HL-60 (cell line): ENCODE measurements at regions not wholly inside any gene's neighbourhood (a gene's known extent, or its start where the extent isn't known, plus 50 kb on each side); places are given as distances from the start of the nearest gene placed in this dataset.

Source experiments
- DNase-seq, 2 experiments: peaks; one replicate each; pipeline ENCODE4 v3.0.0-alpha.2; 2010 to 2020; ENCODE audit warnings: low read depth in 1 of 2, low spot score in 1 of 2
- H3K27ac ChIP-seq: fragments of 250-450 bp; sonication (Bioruptor Pico); replicated peaks from 2 replicates; pipeline ENCODE4 v1.5.1; 2020; ENCODE audit warnings: mild to moderate bottlenecking, moderate library complexity
- H3K27me3 ChIP-seq: fragments of 250-450 bp; sonication (Bioruptor Pico); 2 replicates; pipeline ENCODE4 v1.5.1; 2021; ENCODE audit warnings: mild to moderate bottlenecking, moderate library complexity; ENCODE audit not compliant: insufficient read depth, poor library complexity, severe bottlenecking
- H3K4me3 ChIP-seq: replicated peaks from 2 replicates; pipeline ENCODE4 v1.5.1; 2011; ENCODE audit warnings: mild to moderate bottlenecking, control low read depth, low read length; ENCODE audit not compliant: insufficient read depth
- CTCF ChIP-seq: IDR thresholded peaks from one replicate; pipeline ENCODE4 v1.5.1; 2011; ENCODE audit warnings: low read length, control low read depth, inconsistent platforms; ENCODE audit not compliant: insufficient read depth
- GABPA ChIP-seq: IDR thresholded peaks from 2 replicates; pipeline ENCODE4 v1.6.1; 2012; ENCODE audit warnings: low read depth
- POLR2AphosphoS5 ChIP-seq: IDR thresholded peaks from 2 replicates; pipeline ENCODE4 v1.6.1; 2012; ENCODE audit warnings: low read depth
- SPI1 ChIP-seq: IDR thresholded peaks from 2 replicates; pipeline ENCODE4 v1.6.1; 2012; ENCODE audit warnings: low read depth, mild to moderate bottlenecking, borderline replicate concordance
- TF ChIP-seq, protein P1 (sequence below): IDR thresholded peaks from 2 replicates; pipeline ENCODE4 v1.6.1; 2012; ENCODE audit warnings: low read depth; ENCODE audit not compliant: insufficient replicate concordance

GRCh38 chr4:13243152-13243551 lies 241.0 kb downstream of the RAB28 start:
- H3K4me3 ChIP-seq, result no peak overlapping the region
- no peak for DNase-seq
- no peak overlapping the region for H3K27ac ChIP-seq
- TF ChIP-seq GABPA (no peak), SPI1 (no peak), CTCF (no peak)
- TF ChIP-seq, protein P1, sequence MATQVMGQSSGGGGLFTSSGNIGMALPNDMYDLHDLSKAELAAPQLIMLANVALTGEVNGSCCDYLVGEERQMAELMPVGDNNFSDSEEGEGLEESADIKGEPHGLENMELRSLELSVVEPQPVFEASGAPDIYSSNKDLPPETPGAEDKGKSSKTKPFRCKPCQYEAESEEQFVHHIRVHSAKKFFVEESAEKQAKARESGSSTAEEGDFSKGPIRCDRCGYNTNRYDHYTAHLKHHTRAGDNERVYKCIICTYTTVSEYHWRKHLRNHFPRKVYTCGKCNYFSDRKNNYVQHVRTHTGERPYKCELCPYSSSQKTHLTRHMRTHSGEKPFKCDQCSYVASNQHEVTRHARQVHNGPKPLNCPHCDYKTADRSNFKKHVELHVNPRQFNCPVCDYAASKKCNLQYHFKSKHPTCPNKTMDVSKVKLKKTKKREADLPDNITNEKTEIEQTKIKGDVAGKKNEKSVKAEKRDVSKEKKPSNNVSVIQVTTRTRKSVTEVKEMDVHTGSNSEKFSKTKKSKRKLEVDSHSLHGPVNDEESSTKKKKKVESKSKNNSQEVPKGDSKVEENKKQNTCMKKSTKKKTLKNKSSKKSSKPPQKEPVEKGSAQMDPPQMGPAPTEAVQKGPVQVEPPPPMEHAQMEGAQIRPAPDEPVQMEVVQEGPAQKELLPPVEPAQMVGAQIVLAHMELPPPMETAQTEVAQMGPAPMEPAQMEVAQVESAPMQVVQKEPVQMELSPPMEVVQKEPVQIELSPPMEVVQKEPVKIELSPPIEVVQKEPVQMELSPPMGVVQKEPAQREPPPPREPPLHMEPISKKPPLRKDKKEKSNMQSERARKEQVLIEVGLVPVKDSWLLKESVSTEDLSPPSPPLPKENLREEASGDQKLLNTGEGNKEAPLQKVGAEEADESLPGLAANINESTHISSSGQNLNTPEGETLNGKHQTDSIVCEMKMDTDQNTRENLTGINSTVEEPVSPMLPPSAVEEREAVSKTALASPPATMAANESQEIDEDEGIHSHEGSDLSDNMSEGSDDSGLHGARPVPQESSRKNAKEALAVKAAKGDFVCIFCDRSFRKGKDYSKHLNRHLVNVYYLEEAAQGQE, result no peak
- H3K27me3 ChIP-seq, result no peaks in the 10 kb centered on the region

GRCh38 chr4:13240066-13240465 lies 244.1 kb downstream of the RAB28 start:
- Histone ChIP-seq H3K27me3 (no peaks in the 10 kb centered on the region), H3K4me3 (no peak overlapping the region), H3K27ac (no peak overlapping the region)
- no peak for DNase-seq
- TF ChIP-seq POLR2AphosphoS5 (no peak), SPI1 (no peak)

GRCh38 chr4:13238936-13239335 lies 245.2 kb downstream of the RAB28 start:
- Histone ChIP-seq H3K27me3 (no peaks in the 10 kb centered on the region), H3K27ac (no peak overlapping the region), H3K4me3 (no peak overlapping the region)
- TF ChIP-seq CTCF (no peak), SPI1 (no peak), POLR2AphosphoS5 (no peak)
- TF ChIP-seq, protein P1, result no peak
- DNase-seq, result peak in 1 of 2 experiments; percentile 3

DNA sequence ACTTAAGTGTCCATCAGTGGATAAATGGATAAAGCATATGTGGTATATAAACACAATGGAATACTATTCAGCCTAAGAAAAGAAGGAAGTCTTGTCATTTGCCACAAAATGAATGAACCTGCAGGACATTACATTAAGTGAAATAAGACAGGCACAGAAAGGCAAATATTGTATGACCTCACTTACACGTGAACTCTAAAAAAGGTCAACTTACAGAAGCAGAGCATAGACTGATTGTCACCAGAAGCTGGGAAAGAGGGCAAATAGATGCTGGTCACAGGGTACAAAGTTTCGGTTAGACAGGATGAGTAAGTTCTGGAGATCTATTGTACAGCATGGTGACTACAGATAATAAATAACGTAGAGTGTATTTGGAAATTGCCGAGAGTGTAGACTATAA lies 247.7 kb downstream of the RAB28 start:
- no peak overlapping the region for H3K27ac ChIP-seq
- DNase-seq, result no peak
- H3K4me3 ChIP-seq, result no peak overlapping the region
- H3K27me3 ChIP-seq, result no peaks in the 10 kb centered on the region
- TF ChIP-seq SPI1 (no peak), GABPA (no peak), POLR2AphosphoS5 (no peak), CTCF (no peak)
- TF ChIP-seq, protein P1, result no peak
